ENCODE measurements at regions not wholly inside any gene's neighbourhood (a gene's known extent, or its start where the extent isn't known, plus 50 kb on each side); places are given as distances from the start of the nearest gene placed in this dataset.

DNA sequence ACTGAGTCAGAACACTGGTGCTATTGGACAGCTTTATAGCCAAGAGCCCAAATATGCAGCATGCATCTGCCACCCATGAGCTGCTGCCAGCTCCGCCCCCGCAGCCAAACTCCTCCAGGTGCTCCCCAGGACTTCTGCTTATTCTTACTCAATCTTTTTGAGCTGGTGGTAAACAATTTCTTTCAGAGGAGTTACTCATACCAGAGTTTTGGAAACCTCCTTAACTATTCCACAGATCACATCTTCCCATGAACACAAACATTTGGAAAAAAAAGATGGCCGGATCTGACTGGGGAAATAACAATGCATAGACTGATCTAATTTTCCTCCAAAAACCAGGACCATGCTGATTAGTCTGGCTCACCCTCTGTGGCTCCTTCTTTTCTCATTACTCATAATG, 399.9 kb downstream of the GPM6A start:
- TF ChIP-seq CTCF (conservative IDR thresholded peaks at IDR 0.05; ENCODE audit: low read depth, low read length) (no peak), EZH2 (IDR thresholded peaks at IDR 0.05; ENCODE audit: borderline replicate concordance, low read depth, low read length, poor library complexity, severe bottlenecking) (no peak)
